ENCODE measurements at regions not wholly inside any gene's neighbourhood (a gene's known extent, or its start where the extent isn't known, plus 50 kb on each side); places are given as distances from the start of the nearest gene placed in this dataset.

DNA sequence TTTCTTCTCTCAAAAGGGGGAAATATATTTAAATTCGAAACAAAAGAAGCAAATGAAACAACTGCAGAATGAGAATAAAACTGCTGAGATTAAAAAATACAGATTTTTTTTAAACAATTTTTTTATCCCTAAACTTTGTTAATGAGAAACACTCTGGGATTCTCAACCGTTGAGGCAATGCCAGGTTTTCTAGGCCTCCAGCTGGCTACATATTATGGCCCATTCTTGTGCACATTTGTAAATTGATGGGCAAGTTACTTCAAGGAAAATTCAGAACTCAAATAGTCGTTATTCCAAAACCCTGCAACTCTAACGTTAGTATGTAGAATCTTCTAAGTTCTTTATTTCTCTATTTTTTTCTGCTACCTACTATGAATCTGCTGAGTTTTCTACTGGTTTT is 239.3 kb upstream of the WSCD1 start:
- TF ChIP-seq CTCF (conservative IDR thresholded peaks at IDR 0.05) (no peak), EZH2 (IDR thresholded peaks at IDR 0.05; ENCODE audit: low read depth) (no peak)
